Endothelial cell of umbilical vein (primary cell): ENCODE measurements at regions not wholly inside any gene's neighbourhood (a gene's known extent, or its start where the extent isn't known, plus 50 kb on each side); places are given as distances from the start of the nearest gene placed in this dataset.

Experiments used
- BruUV-seq: library from RNA; stranded (reverse); fragments of 400-500 nt; replicated peaks from 2 replicates; lab custom pipeline; 2021; lab: Mats Ljungman, UMichigan
- CTCF ChIA-PET: fragments of 300-600, 350-600 bp; sonication (Branson Sonifier 250); formaldehyde crosslinking; loops from one replicate; lab custom pipeline; 2021; ENCODE audit warnings: antibody characterized with exemption, inconsistent platforms; lab: Charles Lee
- POLR2A ChIA-PET: fragments of 300-600, 350-600 bp; sonication (Branson Sonifier 250); formaldehyde crosslinking; loops from one replicate; lab custom pipeline; 2021; ENCODE audit warnings: antibody characterized with exemption, inconsistent platforms; lab: Charles Lee
- DNase-seq: peaks from one replicate; pipeline ENCODE4 v3.0.0-alpha.2; 2011; ENCODE audit warnings: low read depth, low spot score
- FAIRE-seq: peaks from 2 replicates; lab custom pipeline; 2011; peaks lifted over from hg19 to GRCh38; lab: Jason Lieb, UNC
- H2AFZ ChIP-seq: 2 replicates; pipeline ENCODE4 v1.6.0; 2012; ENCODE audit warnings: low read depth, low read length, control low read depth, inconsistent platforms
- H3K27ac ChIP-seq: 2 replicates; pipeline ENCODE4 v1.5.1; 2011; ENCODE audit warnings: low read depth, mild to moderate bottlenecking, control low read depth, low read length, moderate library complexity; ENCODE audit not compliant: insufficient read depth
- H3K27me3 ChIP-seq, 2 experiments: 2 replicates each; pipeline versions ENCODE4 v1.6.0 to v1.6.1; 2011; ENCODE audit warnings: low read length in 2 of 2, mixed read lengths in 1 of 2; ENCODE audit not compliant: control insufficient read depth in 2 of 2, insufficient read depth in 2 of 2
- H3K36me3 ChIP-seq, 2 experiments: 2 replicates in 1 of 2; 3 replicates in 1 of 2; pipeline ENCODE4 v1.5.1; 2011; ENCODE audit warnings: low read length in 2 of 2, mild to moderate bottlenecking in 1 of 2, moderate library complexity in 1 of 2; ENCODE audit not compliant: control insufficient read depth in 2 of 2, insufficient read depth in 2 of 2; ENCODE audit errors: extremely low read depth in 1 of 2
- H3K4me1 ChIP-seq: 3 replicates; pipeline ENCODE4 v1.5.1; 2011; ENCODE audit warnings: mild to moderate bottlenecking, low read length; ENCODE audit not compliant: control insufficient read depth, insufficient read depth; ENCODE audit errors: extremely low read depth
- H3K4me2 ChIP-seq: 2 replicates; pipeline ENCODE4 v1.6.1; 2011; ENCODE audit warnings: low read length, control low read depth, mixed read lengths; ENCODE audit not compliant: insufficient read depth
- H3K4me3 ChIP-seq, 3 experiments: fragments of 200-600 bp in 1 of 3; sonication (generic), shearing (Covaris generic) in 1 of 3; replicated peaks in 1 of 3; 2 replicates each; pipeline ENCODE4 v1.5.1; 2011 to 2016; ENCODE audit warnings: control low read depth in 3 of 3, low read length in 3 of 3, mild to moderate bottlenecking in 2 of 3, inconsistent platforms in 1 of 3, low read depth in 1 of 3, moderate library complexity in 1 of 3; ENCODE audit not compliant: insufficient read depth in 1 of 3
- H3K79me2 ChIP-seq: 2 replicates; pipeline ENCODE4 v1.6.0; 2012; ENCODE audit warnings: low read length, inconsistent platforms; ENCODE audit not compliant: control insufficient read depth, insufficient read depth
- H3K9ac ChIP-seq: replicated peaks from 2 replicates; pipeline ENCODE3; 2011; ENCODE audit warnings: low read length, control low read depth; ENCODE audit not compliant: insufficient read depth; ENCODE audit errors: extremely low read depth
- H3K9me1 ChIP-seq: replicated peaks from 3 replicates; pipeline ENCODE4 v1.6.0; 2011; ENCODE audit warnings: mild to moderate bottlenecking, low read length; ENCODE audit not compliant: control insufficient read depth, insufficient read depth; ENCODE audit errors: extremely low read depth
- H3K9me3 ChIP-seq: replicated peaks from 2 replicates; pipeline ENCODE4 v1.5.1; 2012; ENCODE audit warnings: low read length, inconsistent platforms; ENCODE audit not compliant: control insufficient read depth, insufficient read depth
- H4K20me1 ChIP-seq: replicated peaks from 2 replicates; pipeline ENCODE3; 2011; ENCODE audit warnings: mild to moderate bottlenecking, low read length; ENCODE audit not compliant: control insufficient read depth, insufficient read depth; ENCODE audit errors: extremely low read depth
- CTCF ChIP-seq, 2 donors: IDR thresholded peaks; 1 replicate in 1 of 2; 2 replicates in 1 of 2; pipeline ENCODE4 v1.5.1; 2011; ENCODE audit warnings: low read length in 2 of 2, mild to moderate bottlenecking in 2 of 2, moderate library complexity in 2 of 2, control low read depth in 1 of 2, inconsistent platforms in 1 of 2, low read depth in 1 of 2; ENCODE audit not compliant: insufficient read depth in 1 of 2; ENCODE audit errors: extremely low read depth in 1 of 2
- EZH2 ChIP-seq: IDR thresholded peaks from 2 replicates; pipeline ENCODE4 v1.6.1; 2012; ENCODE audit warnings: borderline replicate concordance, low read depth, mild to moderate bottlenecking, moderate library complexity, low read length, inconsistent platforms; ENCODE audit not compliant: severe bottlenecking
- FOS ChIP-seq: IDR thresholded peaks from 2 replicates; pipeline ENCODE4 v1.6.1; 2011; ENCODE audit warnings: mild to moderate bottlenecking, low read length, moderate library complexity, borderline replicate concordance; ENCODE audit not compliant: insufficient read depth
- GATA2 ChIP-seq: IDR thresholded peaks from 2 replicates; pipeline ENCODE4 v1.7.0; 2011; ENCODE audit warnings: low read depth, mild to moderate bottlenecking, moderate library complexity, mixed read lengths, low read length; ENCODE audit not compliant: insufficient read length, insufficient read depth
- JUN ChIP-seq: IDR thresholded peaks from 2 replicates; pipeline ENCODE4 v1.6.1; 2011; ENCODE audit warnings: borderline replicate concordance, low read depth; ENCODE audit not compliant: insufficient read length, insufficient read depth
- MYC ChIP-seq: IDR thresholded peaks from one replicate; pipeline ENCODE4 v1.6.1; 2011; ENCODE audit warnings: mild to moderate bottlenecking, low read depth, low read length
- POLR2A ChIP-seq: IDR thresholded peaks from 2 replicates; pipeline ENCODE4 v1.6.1; 2012; ENCODE audit warnings: low read depth, mild to moderate bottlenecking, control low read depth, low read length
- POLR2AphosphoS5 ChIP-seq: IDR thresholded peaks from 2 replicates; pipeline ENCODE4 v1.6.1; 2012; ENCODE audit warnings: low read depth, mild to moderate bottlenecking, control low read depth, low read length, moderate library complexity; ENCODE audit not compliant: insufficient read depth
- dilution Hi-C: fragments of 300-500 bp; cut with MboI; formaldehyde crosslinking; loops from one replicate; pipeline ENCODE4 v1.15.0; 2019; ENCODE audit warnings: low sequenced_read_pairs; ENCODE audit not compliant: extremely low pct_ligation_motif_present
- intact Hi-C: fragments of 100-400 bp; cut with micrococcal nuclease; formaldehyde crosslinking; loops from one replicate; pipeline ENCODE4 v1.10.0; 2022
- TF ChIP-seq, protein P1 (sequence below): IDR thresholded peaks from 2 replicates; pipeline ENCODE4 v1.6.1; 2011; ENCODE audit not compliant: insufficient read depth, insufficient read length

DNA sequence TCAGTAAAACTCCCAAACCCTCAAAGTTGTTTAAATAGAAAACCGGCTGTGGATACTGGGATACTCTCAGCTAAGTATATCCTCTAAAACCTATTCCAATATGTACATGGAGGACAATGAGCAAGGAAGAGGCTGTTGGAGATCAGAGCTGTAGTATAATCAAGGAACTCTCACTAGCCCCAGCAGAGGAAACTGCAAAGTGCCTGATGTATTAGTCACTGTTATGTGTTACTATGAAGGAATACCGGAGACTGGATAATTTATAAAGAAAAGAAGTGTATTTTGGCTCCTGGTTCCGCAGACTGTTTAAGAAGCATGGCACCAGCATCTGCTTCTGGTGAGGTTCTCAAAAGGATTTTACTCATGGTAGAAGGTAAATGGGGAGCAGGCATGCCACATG, 65.6 kb upstream of the RPL10L start:
- H4K20me1 ChIP-seq = no peaks in the 10 kb centered on the region
- no peak overlapping the region for H3K9ac ChIP-seq
- no peaks in the 10 kb centered on the region for H3K9me1 ChIP-seq
- ChIA-PET CTCF (no interaction called here), POLR2A (no interaction called here)
- no peak overlapping the region for H3K4me2 ChIP-seq
- no peak for DNase-seq
- no peak for TF ChIP-seq POLR2AphosphoS5
- no peak for TF ChIP-seq POLR2A
- TF ChIP-seq, protein P1, sequence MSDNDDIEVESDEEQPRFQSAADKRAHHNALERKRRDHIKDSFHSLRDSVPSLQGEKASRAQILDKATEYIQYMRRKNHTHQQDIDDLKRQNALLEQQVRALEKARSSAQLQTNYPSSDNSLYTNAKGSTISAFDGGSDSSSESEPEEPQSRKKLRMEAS = no peak
- TF ChIP-seq EZH2 = no peak
- no peak for TF ChIP-seq JUN
- TF ChIP-seq GATA2 = no peak
- no peak for TF ChIP-seq CTCF (IDR thresholded peaks at IDR 0.05; ENCODE audit: extremely low read depth in 1 of 2, insufficient read depth in 1 of 2, low read depth in 1 of 2, low read length in 2 of 2)
- TF ChIP-seq FOS = no peak
- no peak for TF ChIP-seq MYC
- dilution Hi-C loops = no loop called here
- no peaks in the 10 kb centered on the region for H3K79me2 ChIP-seq
- no peaks in the 10 kb centered on the region for H3K9me3 ChIP-seq
- no peak overlapping the region for H3K4me3 ChIP-seq
- no peak overlapping the region for H2AFZ ChIP-seq
- H3K36me3 ChIP-seq = no peaks in the 10 kb centered on the region
- no peak overlapping the region for H3K27ac ChIP-seq
- H3K27me3 ChIP-seq = no peaks in the 10 kb centered on the region
- BruUV-seq = no TSS peak
- intact Hi-C loops = no loop called here
- no peak for FAIRE-seq
- no peaks in the 10 kb centered on the region for H3K4me1 ChIP-seq
